ENCODE measurements at regions not wholly inside any gene's neighbourhood (a gene's known extent, or its start where the extent isn't known, plus 50 kb on each side); places are given as distances from the start of the nearest gene placed in this dataset.

- Histone ChIP-seq H3K9me3 (0 out of 3 replicates have a peak, but pooled peaks cover 3% of the 10 kb centered on the region), H3K4me3 (no peak overlapping the region), H3K4me2 (no peak overlapping the region), H3K27ac (no peak overlapping the region), H3K4me1 (peaks cover 4% of the 10 kb centered on the region; the same call in 1 of the 3 replicates)
- FAIRE-seq (no peak), ATAC-seq (no peak), DNase-seq (ENCODE audit: low read depth in 1 of 2, low spot score in 1 of 2) (no peak)
- POLR2A ChIA-PET, result no interaction called here
- 14% methylated on average over 2 of the region's 2 CpGs for WGBS (ENCODE audit: missing lambda C conversion rate)
- CTCF ChIA-PET, result no interaction called here
- no peak for TF ChIP-seq ATOH8 (CRISPR knock-in tag; IDR thresholded peaks at IDR 0.05; ENCODE audit: low read depth)
- no peak for TF ChIP-seq SREBF2 (IDR thresholded peaks at IDR 0.05)
- TF ChIP-seq CBX2 (IDR thresholded peaks at IDR 0.05; ENCODE audit: borderline replicate concordance, low read depth), result no peak
- TF ChIP-seq, protein P1, sequence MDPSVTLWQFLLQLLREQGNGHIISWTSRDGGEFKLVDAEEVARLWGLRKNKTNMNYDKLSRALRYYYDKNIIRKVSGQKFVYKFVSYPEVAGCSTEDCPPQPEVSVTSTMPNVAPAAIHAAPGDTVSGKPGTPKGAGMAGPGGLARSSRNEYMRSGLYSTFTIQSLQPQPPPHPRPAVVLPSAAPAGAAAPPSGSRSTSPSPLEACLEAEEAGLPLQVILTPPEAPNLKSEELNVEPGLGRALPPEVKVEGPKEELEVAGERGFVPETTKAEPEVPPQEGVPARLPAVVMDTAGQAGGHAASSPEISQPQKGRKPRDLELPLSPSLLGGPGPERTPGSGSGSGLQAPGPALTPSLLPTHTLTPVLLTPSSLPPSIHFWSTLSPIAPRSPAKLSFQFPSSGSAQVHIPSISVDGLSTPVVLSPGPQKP (IDR thresholded peaks at IDR 0.05; ENCODE audit: low read depth, low read length), result no peak
- no peak for TF ChIP-seq PHF8 (IDR thresholded peaks at IDR 0.05; ENCODE audit: borderline replicate concordance, low read depth)
- no peak for TF ChIP-seq CHD4 (IDR thresholded peaks at IDR 0.05; ENCODE audit: borderline replicate concordance)
These were observed 103.4 kb upstream of the HS3ST1 start for GRCh38 chr4:11532138-11532537.

GRCh38 chr4:11529625-11530201 lies 101.0 kb upstream of the HS3ST1 start:
- POLR2A ChIA-PET, result no interaction called here
- no peak for FAIRE-seq
- CTCF ChIA-PET, result no interaction called here
- peaks cover 4% of the 10 kb centered on the region; the same call in 1 of the 3 replicates for H3K4me1 ChIP-seq
- 25% methylated on average over 9 of the region's 9 CpGs for WGBS (ENCODE audit: missing lambda C conversion rate)
- 0 out of 3 replicates have a peak, but pooled peaks cover 3% of the 10 kb centered on the region for H3K9me3 ChIP-seq
- no peak overlapping the region for H3K27ac ChIP-seq
- TF ChIP-seq ZFP36 (IDR thresholded peaks at IDR 0.05; ENCODE audit: borderline replicate concordance, partially characterized antibody), result no peak
- TF ChIP-seq FOSL2 (IDR thresholded peaks at IDR 0.05), result no peak
- TF ChIP-seq FOSL2 (CRISPR knock-in tag; IDR thresholded peaks at IDR 0.05), result peak; percentile 61; the same call in 1 of the 2 replicates
- peak overlapping the region; percentile 24; the same call in 2 of the 3 replicates for H3K4me2 ChIP-seq
- peak in 1 of 2 experiments; percentile 56 for DNase-seq (ENCODE audit: low read depth in 1 of 2, low spot score in 1 of 2)
- no peak overlapping the region for H3K4me3 ChIP-seq
- peak; percentile 56 to 83; a peak in 4 of 6 replicates for ATAC-seq

DNA sequence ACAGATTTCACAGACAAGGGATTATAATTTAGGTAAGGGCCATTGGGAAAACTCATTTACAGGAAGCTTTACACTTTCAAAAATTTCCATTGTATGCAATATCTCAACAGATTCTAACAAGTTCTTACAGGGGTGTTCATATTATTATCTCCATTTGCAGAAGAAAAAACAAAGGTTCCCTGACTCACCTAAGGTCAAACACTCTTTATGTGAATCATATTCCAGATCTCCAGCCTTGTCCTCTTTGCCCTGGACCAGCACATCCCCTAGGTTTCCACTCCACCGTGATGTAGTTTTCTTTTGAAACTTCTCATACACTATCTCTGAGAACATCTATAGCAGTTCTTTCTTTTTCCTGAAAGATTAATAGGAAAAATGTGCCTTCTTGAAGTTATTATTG lies 96.4 kb upstream of the HS3ST1 start:
- H3K4me2 ChIP-seq, result no peak overlapping the region
- H3K9me3 ChIP-seq, result no peaks in the 10 kb centered on the region
- POLR2A ChIA-PET, result no interaction called here
- H3K4me3 ChIP-seq, result no peak overlapping the region
- no peak for DNase-seq (ENCODE audit: low read depth in 1 of 2, low spot score in 1 of 2)
- FAIRE-seq, result no peak
- TF ChIP-seq HOXA7 (CRISPR knock-in tag; IDR thresholded peaks at IDR 0.05) (no peak), RNF2 (IDR thresholded peaks at IDR 0.05; ENCODE audit: borderline replicate concordance, low read depth) (no peak), USF2 (IDR thresholded peaks at IDR 0.05) (no peak), BCL3 (IDR thresholded peaks at IDR 0.05) (no peak), RAD21 (conservative IDR thresholded peaks at IDR 0.05 in 1 of 2, IDR thresholded peaks at IDR 0.05 in 1 of 2) (no peak), MAFK (IDR thresholded peaks at IDR 0.05; ENCODE audit: partially characterized antibody) (no peak), BHLHE40 (IDR thresholded peaks at IDR 0.05; ENCODE audit: low read depth, low read length) (no peak), CHD2 (IDR thresholded peaks at IDR 0.05; ENCODE audit: low read length, partially characterized antibody) (no peak), JUNB (IDR thresholded peaks at IDR 0.05) (no peak)
- TF ChIP-seq, protein P2, sequence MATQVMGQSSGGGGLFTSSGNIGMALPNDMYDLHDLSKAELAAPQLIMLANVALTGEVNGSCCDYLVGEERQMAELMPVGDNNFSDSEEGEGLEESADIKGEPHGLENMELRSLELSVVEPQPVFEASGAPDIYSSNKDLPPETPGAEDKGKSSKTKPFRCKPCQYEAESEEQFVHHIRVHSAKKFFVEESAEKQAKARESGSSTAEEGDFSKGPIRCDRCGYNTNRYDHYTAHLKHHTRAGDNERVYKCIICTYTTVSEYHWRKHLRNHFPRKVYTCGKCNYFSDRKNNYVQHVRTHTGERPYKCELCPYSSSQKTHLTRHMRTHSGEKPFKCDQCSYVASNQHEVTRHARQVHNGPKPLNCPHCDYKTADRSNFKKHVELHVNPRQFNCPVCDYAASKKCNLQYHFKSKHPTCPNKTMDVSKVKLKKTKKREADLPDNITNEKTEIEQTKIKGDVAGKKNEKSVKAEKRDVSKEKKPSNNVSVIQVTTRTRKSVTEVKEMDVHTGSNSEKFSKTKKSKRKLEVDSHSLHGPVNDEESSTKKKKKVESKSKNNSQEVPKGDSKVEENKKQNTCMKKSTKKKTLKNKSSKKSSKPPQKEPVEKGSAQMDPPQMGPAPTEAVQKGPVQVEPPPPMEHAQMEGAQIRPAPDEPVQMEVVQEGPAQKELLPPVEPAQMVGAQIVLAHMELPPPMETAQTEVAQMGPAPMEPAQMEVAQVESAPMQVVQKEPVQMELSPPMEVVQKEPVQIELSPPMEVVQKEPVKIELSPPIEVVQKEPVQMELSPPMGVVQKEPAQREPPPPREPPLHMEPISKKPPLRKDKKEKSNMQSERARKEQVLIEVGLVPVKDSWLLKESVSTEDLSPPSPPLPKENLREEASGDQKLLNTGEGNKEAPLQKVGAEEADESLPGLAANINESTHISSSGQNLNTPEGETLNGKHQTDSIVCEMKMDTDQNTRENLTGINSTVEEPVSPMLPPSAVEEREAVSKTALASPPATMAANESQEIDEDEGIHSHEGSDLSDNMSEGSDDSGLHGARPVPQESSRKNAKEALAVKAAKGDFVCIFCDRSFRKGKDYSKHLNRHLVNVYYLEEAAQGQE (IDR thresholded peaks at IDR 0.05), result no peak
- CTCF ChIA-PET, result no interaction called here
- WGBS (ENCODE audit: missing lambda C conversion rate), result 26% methylated on average over 1 of the region's 1 CpG
- H3K27ac ChIP-seq, result no peak overlapping the region
- no peak for ATAC-seq
- H3K4me1 ChIP-seq, result peaks cover 4% of the 10 kb centered on the region; the same call in 1 of the 3 replicates
